Esophagus mucosa (tissue), 1 donor: ENCODE measurements at regions not wholly inside any gene's neighbourhood (a gene's known extent, or its start where the extent isn't known, plus 50 kb on each side); places are given as distances from the start of the nearest gene placed in this dataset.

ENCODE experiments used
- ATAC-seq: fragments of 200-7000 bp; cut with Tn5 transposase; one replicate; pipeline ENCODE4 v1.9.1; 2020
- donor health status: DM: yes; HTN: yes; CAD: no.

GRCh38 chr19:29093553-29093908 lies 119.4 kb downstream of the UQCRFS1 start:
- ATAC-seq, result no peak

- ATAC-seq, result no peak
Observed at GRCh38 chr19:29092712-29093552, 120.0 kb downstream of the UQCRFS1 start.

GRCh38 chr19:29090783-29091526 lies 122.0 kb downstream of the UQCRFS1 start:
- ATAC-seq, result no peak

- ATAC-seq, result no peak
Observed at GRCh38 chr19:29089315-29089870, 123.6 kb downstream of the UQCRFS1 start.

GRCh38 chr19:29088761-29089160 lies 124.2 kb downstream of the UQCRFS1 start:
- no peak for ATAC-seq

GRCh38 chr19:29086646-29087045 lies 126.3 kb downstream of the UQCRFS1 start:
- no peak for ATAC-seq

- ATAC-seq, result no peak
Observed at GRCh38 chr19:29086182-29086581, 126.8 kb downstream of the UQCRFS1 start.

- no peak for ATAC-seq
Observed at GRCh38 chr19:29085630-29086029, 127.3 kb downstream of the UQCRFS1 start.

- no peak for ATAC-seq
Observed at GRCh38 chr19:29085206-29085605, 127.7 kb downstream of the UQCRFS1 start.

GRCh38 chr19:29084266-29084665 lies 128.7 kb downstream of the UQCRFS1 start:
- no peak for ATAC-seq

GRCh38 chr19:29083863-29084262 lies 129.1 kb downstream of the UQCRFS1 start:
- no peak for ATAC-seq

- ATAC-seq, result no peak
Observed at GRCh38 chr19:29079356-29080032, 133.5 kb downstream of the UQCRFS1 start.

GRCh38 chr19:29076963-29077362 lies 136.0 kb downstream of the UQCRFS1 start:
- ATAC-seq, result no peak

- no peak for ATAC-seq
Observed at GRCh38 chr19:29076161-29076560, 136.8 kb downstream of the UQCRFS1 start.

- ATAC-seq, result no peak
Observed at GRCh38 chr19:29075149-29075548, 137.8 kb downstream of the UQCRFS1 start.

- ATAC-seq, result no peak
Observed at GRCh38 chr19:29074579-29074978, 138.4 kb downstream of the UQCRFS1 start.

GRCh38 chr19:29067831-29068230 lies 145.1 kb downstream of the UQCRFS1 start:
- no peak for ATAC-seq

GRCh38 chr19:29062475-29063435 lies 150.2 kb downstream of the UQCRFS1 start:
- no peak for ATAC-seq

GRCh38 chr19:29060813-29061364 lies 152.1 kb downstream of the UQCRFS1 start:
- no peak for ATAC-seq

- ATAC-seq, result no peak
Observed at GRCh38 chr19:29056535-29056934, 156.4 kb downstream of the UQCRFS1 start.

- no peak for ATAC-seq
Observed at GRCh38 chr19:29054886-29055675, 157.9 kb downstream of the UQCRFS1 start.
